M059J (cell line): ENCODE measurements at regions not wholly inside any gene's neighbourhood (a gene's known extent, or its start where the extent isn't known, plus 50 kb on each side); places are given as distances from the start of the nearest gene placed in this dataset.
"Not testable (repeated sequence)": the region's sequence is repeated elsewhere in the genome, so short reads cannot be mapped to it uniquely, and the experiment has no call there.

Experiments used
- DNase-seq: peaks from one replicate; pipeline ENCODE4 v3.0.0-alpha.2; 2012; ENCODE audit warnings: low read depth

DNA sequence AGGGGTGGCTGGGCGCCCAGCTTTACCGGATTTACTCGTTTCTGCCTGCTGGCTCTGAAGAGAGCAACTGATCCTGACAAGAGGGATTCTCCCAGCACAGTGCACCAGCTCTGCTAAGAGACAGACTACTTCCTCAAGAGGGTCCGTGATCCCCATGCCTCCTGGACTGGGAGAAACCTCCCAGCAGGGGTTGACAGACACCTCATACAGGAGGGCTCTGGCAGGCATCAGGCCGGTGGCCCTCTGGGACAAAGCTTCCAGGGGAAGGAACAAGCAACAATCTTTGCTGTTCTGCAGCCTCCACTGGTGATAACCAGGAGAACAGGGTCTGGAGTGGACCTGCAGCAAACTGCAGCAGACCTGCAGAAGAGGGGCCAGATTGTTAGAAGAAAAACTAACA lies 1192.5 kb upstream of the PRR20A start:
- no peak for DNase-seq

GRCh38 chr13:55963934-55964333 lies 1176.8 kb upstream of the PRR20A start:
- no peak for DNase-seq

- DNase-seq = no peak
Measured at GRCh38 chr13:55967055-55967454, 1173.7 kb upstream of the PRR20A start.

DNA sequence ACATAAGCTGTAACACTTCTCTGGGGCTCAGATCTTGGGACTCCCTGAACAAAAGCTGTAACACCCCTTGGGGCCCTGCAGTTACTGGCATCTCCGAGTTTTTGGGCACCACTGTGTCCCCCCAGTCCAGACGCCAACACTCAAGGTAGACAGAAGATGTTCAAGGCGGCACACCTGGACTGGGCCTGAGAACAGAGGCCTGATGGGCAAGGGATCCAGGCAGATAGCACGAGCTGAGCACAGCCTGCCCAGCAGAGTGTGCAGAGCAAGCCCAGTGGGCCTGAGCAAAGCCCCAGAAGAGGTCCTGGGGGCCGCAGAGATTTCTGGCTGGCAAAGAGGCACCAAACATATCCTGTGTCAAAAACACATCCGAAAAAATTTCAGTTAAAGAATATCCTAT lies 1163.3 kb upstream of the PRR20A start:
- no peak for DNase-seq

- no peak for DNase-seq
Measured at GRCh38 chr13:55981381-55981780, 1159.3 kb upstream of the PRR20A start.

DNA sequence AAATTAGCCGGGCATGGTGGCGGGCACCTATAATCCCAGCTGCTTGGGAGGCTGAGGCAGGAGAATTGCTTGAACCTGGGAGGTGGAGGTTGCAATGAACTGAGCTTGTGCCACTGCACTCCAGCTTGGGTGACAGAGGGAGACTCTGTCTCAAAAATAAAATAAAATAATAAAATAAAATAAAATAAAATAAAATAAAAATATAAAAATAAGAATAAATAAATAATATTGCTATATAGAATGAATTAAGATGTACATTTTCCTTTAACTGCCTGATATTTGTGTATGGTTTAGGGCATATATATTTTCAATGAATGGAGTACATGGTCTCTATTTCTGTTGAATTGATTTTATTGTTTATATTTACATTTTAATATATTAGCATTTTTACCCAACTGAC lies 1156.7 kb upstream of the PRR20A start:
- DNase-seq = not testable (repeated sequence)

DNA sequence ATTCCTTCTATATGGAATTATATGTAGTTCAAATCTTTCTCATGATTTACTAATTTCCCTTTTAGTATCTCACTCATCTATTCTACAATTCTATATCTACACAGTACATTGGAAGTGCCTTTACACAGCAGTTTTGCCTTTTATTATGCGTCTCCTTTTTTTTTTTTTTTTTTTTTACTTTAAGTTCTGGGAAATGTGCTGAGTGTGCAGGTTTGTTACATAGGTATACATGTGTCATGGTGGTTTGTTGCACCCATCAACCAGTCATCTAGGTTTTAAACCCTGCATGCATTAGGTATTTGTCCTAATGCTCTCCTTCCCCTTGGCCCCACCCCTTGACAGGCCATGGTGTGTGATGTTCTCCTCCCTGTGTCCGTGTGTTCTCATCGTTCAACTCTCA lies 1150.1 kb upstream of the PRR20A start:
- no peak for DNase-seq

GRCh38 chr13:55991666-55992065 lies 1149.1 kb upstream of the PRR20A start:
- no peak for DNase-seq

GRCh38 chr13:55992145-55992544 lies 1148.6 kb upstream of the PRR20A start:
- DNase-seq = no peak

GRCh38 chr13:55999709-56000108 lies 1141.0 kb upstream of the PRR20A start:
- no peak for DNase-seq

DNA sequence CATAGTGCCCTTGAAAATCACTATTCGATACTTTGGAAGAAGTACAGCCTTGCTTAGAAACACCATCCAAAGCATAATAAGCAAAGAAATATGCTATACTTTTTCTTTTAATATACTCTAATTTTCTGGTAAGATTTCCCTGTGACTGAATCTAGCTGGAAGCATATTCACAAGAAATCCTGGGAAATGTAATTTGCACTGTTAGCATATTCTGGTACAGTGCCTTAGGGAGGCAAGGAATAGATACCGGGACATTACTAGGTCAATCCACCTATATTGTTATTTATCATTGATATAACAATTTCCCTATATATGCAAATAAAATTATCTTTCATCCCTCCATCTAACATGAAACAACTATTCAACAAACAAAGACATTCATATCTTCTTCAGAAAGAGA lies 1131.3 kb upstream of the PRR20A start:
- no peak for DNase-seq

DNA sequence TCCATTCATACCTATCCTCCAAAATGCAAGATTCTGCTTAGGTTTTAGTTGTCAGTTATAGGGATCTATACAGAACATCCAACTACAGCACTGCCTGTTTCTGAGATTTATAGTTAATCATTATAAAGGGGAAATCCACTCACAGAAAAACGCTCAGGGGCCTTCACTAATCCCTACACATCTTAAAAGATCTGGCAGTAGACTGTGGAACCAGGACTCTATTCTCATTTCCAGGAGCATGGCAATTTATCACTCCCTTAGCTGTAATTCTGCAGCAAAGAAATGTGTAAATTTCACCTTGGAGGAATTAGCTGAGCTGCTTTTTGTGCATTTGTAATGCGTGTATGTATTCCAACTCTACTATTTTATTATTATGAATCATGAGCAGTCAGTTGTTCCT lies 1128.1 kb upstream of the PRR20A start:
- no peak for DNase-seq

DNA sequence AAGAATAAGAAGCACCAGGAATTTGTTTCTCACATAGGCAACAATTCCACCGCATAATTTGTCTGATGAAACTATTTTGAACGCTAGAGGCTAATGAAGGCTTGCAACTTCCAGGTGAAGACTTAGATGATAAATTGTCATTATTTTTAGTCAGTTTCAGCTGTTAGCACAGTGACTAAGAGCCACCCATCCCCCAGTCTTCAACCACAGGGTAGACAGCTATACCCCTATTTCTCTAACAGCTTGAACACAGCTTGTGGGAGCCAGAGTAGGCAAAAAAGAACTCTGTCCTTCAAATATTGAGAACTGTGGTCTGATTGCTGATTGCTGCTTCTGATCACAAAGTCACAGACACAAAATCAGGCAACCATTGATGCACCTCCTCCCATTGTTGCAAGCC lies 1124.8 kb upstream of the PRR20A start:
- no peak for DNase-seq

GRCh38 chr13:56019606-56020005 lies 1121.1 kb upstream of the PRR20A start:
- DNase-seq = no peak

GRCh38 chr13:56020425-56020824 lies 1120.3 kb upstream of the PRR20A start:
- DNase-seq = no peak

GRCh38 chr13:56039992-56040391 lies 1100.7 kb upstream of the PRR20A start:
- DNase-seq = no peak

GRCh38 chr13:56066321-56066720 lies 1074.4 kb upstream of the PRR20A start:
- DNase-seq = no peak

DNA sequence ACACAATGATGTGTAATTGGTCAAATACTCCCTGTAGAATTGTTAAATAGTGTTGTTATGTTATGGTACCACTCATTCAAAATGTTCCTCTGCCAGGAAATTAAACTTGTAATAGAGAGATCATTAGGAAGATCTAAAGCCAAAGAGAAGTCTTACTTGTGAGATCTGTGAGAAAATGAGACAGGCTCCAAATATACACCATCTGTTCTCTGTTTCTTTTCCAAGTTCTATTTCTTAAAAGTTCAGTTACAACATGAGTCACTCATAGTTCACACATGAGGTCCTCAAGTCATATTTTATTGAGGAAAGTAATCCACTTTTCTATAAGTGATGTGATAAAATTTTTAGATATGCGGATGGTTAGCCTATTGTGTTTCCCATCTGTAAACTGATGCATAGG lies 1038.1 kb upstream of the PRR20A start:
- DNase-seq = no peak

GRCh38 chr13:56110751-56111150 lies 1030.0 kb upstream of the PRR20A start:
- no peak for DNase-seq

DNA sequence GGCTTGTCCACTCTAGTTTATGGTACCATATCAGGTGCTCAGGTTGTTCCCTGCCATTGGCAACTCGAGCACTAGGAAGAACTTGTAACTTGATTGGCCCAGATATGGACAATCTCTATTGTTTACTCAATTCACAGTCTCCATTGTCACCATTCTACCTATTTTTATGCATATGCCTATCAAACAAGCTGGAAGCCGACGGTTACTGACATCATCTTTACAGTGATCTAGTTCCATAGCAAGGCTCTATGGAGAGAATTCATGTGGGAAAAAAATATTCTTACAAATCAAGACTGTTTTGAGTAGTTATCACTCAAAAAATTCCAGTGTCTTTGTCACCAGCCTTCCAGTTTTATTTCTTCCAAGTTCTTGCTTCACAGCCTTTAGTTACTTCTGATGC lies 1006.2 kb upstream of the PRR20A start:
- no peak for DNase-seq

- no peak for DNase-seq
Measured at GRCh38 chr13:56166864-56167263, 973.9 kb upstream of the PRR20A start.

DNA sequence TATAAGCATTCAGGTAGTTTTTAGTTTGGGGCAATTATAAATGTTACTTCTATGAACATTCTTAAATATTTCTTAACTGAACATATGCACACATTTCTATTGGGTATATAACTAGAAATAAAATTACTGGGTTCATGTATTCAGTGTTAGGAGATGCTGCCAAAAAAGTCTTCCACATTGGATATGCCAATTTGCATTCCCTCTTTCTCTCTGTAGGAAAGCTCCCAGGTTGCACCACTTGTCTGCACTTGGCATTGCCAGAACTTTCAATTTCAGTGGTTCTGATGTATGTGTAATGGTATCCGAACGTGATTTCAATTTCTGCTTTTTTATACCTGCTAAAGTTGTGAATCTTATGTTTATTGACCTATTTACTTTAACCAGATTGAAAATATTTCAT lies 972.1 kb upstream of the PRR20A start:
- no peak for DNase-seq

DNA sequence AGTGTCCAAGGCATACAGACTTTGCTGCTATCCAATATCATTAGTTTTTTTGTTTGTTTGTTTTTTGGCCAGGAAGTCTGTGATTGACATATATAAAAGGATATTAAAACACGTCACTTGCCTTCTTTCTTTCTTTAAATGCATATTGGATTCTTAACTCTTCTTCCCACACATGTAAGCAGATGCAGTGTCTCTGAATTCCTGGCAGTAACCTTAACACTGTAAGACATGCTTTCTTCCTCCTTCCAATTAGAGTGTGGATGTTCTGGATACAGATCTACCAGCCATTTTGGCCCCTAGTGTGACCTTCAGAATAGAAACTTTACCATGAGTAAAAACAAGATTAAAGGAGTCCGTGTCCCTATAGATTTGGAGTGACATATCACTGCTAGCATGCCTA lies 967.4 kb upstream of the PRR20A start:
- DNase-seq = no peak

- DNase-seq = no peak
Measured at GRCh38 chr13:56182598-56182997, 958.1 kb upstream of the PRR20A start.

DNA sequence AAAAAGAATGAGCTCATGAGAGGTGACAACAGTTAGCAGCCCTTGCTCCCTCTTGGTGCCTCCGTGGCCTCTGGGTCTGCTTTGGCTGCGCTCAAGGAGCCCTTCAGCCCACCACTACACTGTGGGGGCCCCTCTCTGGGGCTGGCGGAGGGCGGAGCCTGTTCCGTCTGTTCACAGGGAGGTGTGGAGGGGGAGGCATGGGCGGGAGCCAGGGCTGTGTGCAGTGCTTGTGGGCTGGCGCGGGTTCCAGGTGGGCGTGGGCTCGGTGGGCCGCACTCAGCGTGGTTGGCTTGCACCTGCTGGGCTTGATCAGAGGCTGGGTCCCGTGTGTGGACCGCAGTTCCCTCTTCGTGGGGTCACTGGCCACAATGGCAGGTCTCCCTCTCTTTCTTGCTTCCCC lies 953.4 kb upstream of the PRR20A start:
- no peak for DNase-seq
